Mesenchymal stem cell (in vitro differentiated cells and primary cell): ENCODE measurements at regions not wholly inside any gene's neighbourhood (a gene's known extent, or its start where the extent isn't known, plus 50 kb on each side); places are given as distances from the start of the nearest gene placed in this dataset.
A peak's percentile ranks its signal among the peaks of the same experiment; 100 is the strongest.

ENCODE experiments used
- DNase-seq: peaks from one replicate; pipeline ENCODE4 v3.0.0-alpha.2; 2013
- H2AFZ ChIP-seq: one replicate; pipeline ENCODE4 v1.6.1; 2013; ENCODE audit warnings: low read depth, mild to moderate bottlenecking, control low read depth, inconsistent platforms, low read length, moderate library complexity
- H2AK5ac ChIP-seq: 2 replicates; pipeline ENCODE4 v1.6.1; 2013; ENCODE audit warnings: low read length, moderate library complexity, mild to moderate bottlenecking, inconsistent platforms; ENCODE audit not compliant: severe bottlenecking
- H2BK120ac ChIP-seq: one replicate; pipeline ENCODE4 v1.6.1; 2013; ENCODE audit warnings: low read depth, mild to moderate bottlenecking, inconsistent platforms, low read length, moderate library complexity
- H2BK12ac ChIP-seq, 2 experiments: one replicate each; pipeline ENCODE4 v1.6.1; 2013; ENCODE audit warnings: inconsistent platforms in 2 of 2, low read length in 2 of 2, mild to moderate bottlenecking in 2 of 2, moderate library complexity in 2 of 2, control low read depth in 1 of 2
- H2BK15ac ChIP-seq: one replicate; pipeline ENCODE4 v1.6.1; 2013; ENCODE audit warnings: mild to moderate bottlenecking, low read depth, inconsistent platforms; ENCODE audit not compliant: poor library complexity, severe bottlenecking
- H2BK5ac ChIP-seq: 2 replicates; pipeline ENCODE4 v1.6.1; 2013; ENCODE audit warnings: low read depth, mild to moderate bottlenecking, low read length, control low read depth, inconsistent platforms; ENCODE audit not compliant: poor library complexity, severe bottlenecking
- H3K14ac ChIP-seq, 2 experiments: one replicate each; pipeline ENCODE4 v1.6.1; 2013; ENCODE audit warnings: inconsistent platforms in 2 of 2, low read length in 2 of 2, control low read depth in 1 of 2, mild to moderate bottlenecking in 1 of 2, moderate library complexity in 1 of 2
- H3K18ac ChIP-seq, 2 experiments: one replicate each; pipeline ENCODE4 v1.6.1; 2013; ENCODE audit warnings: inconsistent platforms in 2 of 2, low read length in 2 of 2, control low read depth in 1 of 2, low read depth in 1 of 2, mild to moderate bottlenecking in 1 of 2
- H3K23ac ChIP-seq, 2 experiments: one replicate each; pipeline ENCODE4 v1.6.1; 2013; ENCODE audit warnings: inconsistent platforms in 2 of 2, low read length in 2 of 2, mild to moderate bottlenecking in 2 of 2, moderate library complexity in 2 of 2, control low read depth in 1 of 2
- H3K27ac ChIP-seq: 2 replicates; pipeline ENCODE4 v1.5.1; 2013; ENCODE audit warnings: mild to moderate bottlenecking, moderate library complexity, low read length, control low read depth, inconsistent platforms; ENCODE audit not compliant: poor library complexity, severe bottlenecking
- H3K27me3 ChIP-seq, 2 experiments: 2 replicates each; pipeline versions ENCODE4 v1.6.1 to v1.7.0; 2013; ENCODE audit warnings: low read length in 2 of 2, mild to moderate bottlenecking in 2 of 2, moderate library complexity in 2 of 2, control low read depth in 1 of 2, inconsistent platforms in 1 of 2; ENCODE audit not compliant: control insufficient read depth in 1 of 2, insufficient read depth in 1 of 2
- H3K36me3 ChIP-seq, 2 experiments: 2 replicates each; pipeline versions ENCODE4 v1.6.1 to v1.7.0; 2013; ENCODE audit warnings: low read length in 2 of 2, control low read depth in 1 of 2, inconsistent platforms in 1 of 2, low read depth in 1 of 2, mild to moderate bottlenecking in 1 of 2; ENCODE audit not compliant: insufficient read depth in 2 of 2, control insufficient read depth in 1 of 2
- H3K4ac ChIP-seq, 2 experiments: one replicate each; pipeline ENCODE4 v1.6.1; 2013; ENCODE audit warnings: inconsistent platforms in 2 of 2, low read length in 2 of 2, mild to moderate bottlenecking in 2 of 2, moderate library complexity in 2 of 2, control low read depth in 1 of 2, low read depth in 1 of 2
- H3K4me1 ChIP-seq: 2 replicates; pipeline ENCODE4 v1.6.1; 2013; ENCODE audit warnings: low read depth, low read length, control low read depth; ENCODE audit not compliant: control insufficient read depth, insufficient read depth
- H3K4me2 ChIP-seq: 2 replicates; pipeline ENCODE4 v1.6.1; 2013; ENCODE audit warnings: low read length, mild to moderate bottlenecking, inconsistent platforms; ENCODE audit not compliant: poor library complexity, severe bottlenecking
- H3K4me3 ChIP-seq, 2 experiments: 2 replicates each; pipeline versions ENCODE4 v1.5.1 to v1.7.0; 2013; ENCODE audit warnings: low read length in 2 of 2, mild to moderate bottlenecking in 2 of 2, control low read depth in 1 of 2, low read depth in 1 of 2; ENCODE audit not compliant: insufficient read depth in 1 of 2
- H3K79me1 ChIP-seq: replicated peaks from 2 replicates; pipeline ENCODE4 v1.6.1; 2013; ENCODE audit warnings: mild to moderate bottlenecking, control low read depth, low read length, inconsistent platforms; ENCODE audit not compliant: poor library complexity, severe bottlenecking
- H3K9ac ChIP-seq: 2 replicates; pipeline ENCODE4 v1.7.0; 2013; ENCODE audit warnings: mild to moderate bottlenecking, low read length, moderate library complexity
- H3K9me3 ChIP-seq: 2 replicates; pipeline ENCODE4 v1.7.0; 2013; ENCODE audit warnings: mild to moderate bottlenecking, low read length; ENCODE audit not compliant: control insufficient read depth
- H4K8ac ChIP-seq: one replicate; pipeline ENCODE4 v1.6.1; 2013; ENCODE audit warnings: inconsistent platforms, mild to moderate bottlenecking, low read length, moderate library complexity
- H4K91ac ChIP-seq: one replicate; pipeline ENCODE4 v1.6.1; 2013; ENCODE audit warnings: mild to moderate bottlenecking, low read length, inconsistent platforms
- WGBS: methylation state at CpG from one replicate; pipeline ENCODE4 v1.1.7; 2013; ENCODE audit warnings: mixed read lengths; 5-methylcytosine and 5-hydroxymethylcytosine counted together

GRCh38 chr4:97493815-97494518, 649.3 kb downstream of the STPG2 start:
- H2AK5ac ChIP-seq = no peak overlapping the region
- no peak overlapping the region for H2AFZ ChIP-seq
- H3K79me1 ChIP-seq = no peaks in the 10 kb centered on the region
- no peak overlapping the region for H4K8ac ChIP-seq
- H2BK120ac ChIP-seq = no peak overlapping the region
- no peak overlapping the region for H3K4me2 ChIP-seq
- H3K14ac ChIP-seq = no peak overlapping the region
- no peak overlapping the region for H3K27ac ChIP-seq
- no peaks in the 10 kb centered on the region for H3K4me1 ChIP-seq
- H3K27me3 ChIP-seq = no peaks in the 10 kb centered on the region
- H3K9ac ChIP-seq = no peak overlapping the region
- H2BK5ac ChIP-seq = no peak overlapping the region
- H2BK15ac ChIP-seq = no peak overlapping the region
- H3K4me3 ChIP-seq = no peak overlapping the region
- no CpG with 5 or more reads among the region's 1 CpG for WGBS
- H3K36me3 ChIP-seq = no peaks in the 10 kb centered on the region
- no peak overlapping the region for H3K18ac ChIP-seq
- H3K23ac ChIP-seq = no peak overlapping the region
- H3K4ac ChIP-seq = no peak overlapping the region
- H2BK12ac ChIP-seq = no peak overlapping the region
- H3K9me3 ChIP-seq = no peaks in the 10 kb centered on the region
- H4K91ac ChIP-seq = no peak overlapping the region
- no peak for DNase-seq

GRCh38 chr4:97496298-97496873, 646.9 kb downstream of the STPG2 start:
- no peak overlapping the region for H3K27ac ChIP-seq
- no peak overlapping the region for H2BK15ac ChIP-seq
- no peak overlapping the region for H4K8ac ChIP-seq
- H3K14ac ChIP-seq = no peak overlapping the region
- no peak overlapping the region for H3K4me3 ChIP-seq
- H3K4me1 ChIP-seq = no peaks in the 10 kb centered on the region
- H3K4ac ChIP-seq = no peak overlapping the region
- H3K4me2 ChIP-seq = no peak overlapping the region
- WGBS = 94% methylated on average over 2 of the region's 3 CpGs
- H3K23ac ChIP-seq = no peak overlapping the region
- H4K91ac ChIP-seq = no peak overlapping the region
- H3K18ac ChIP-seq = no peak overlapping the region
- no peak overlapping the region for H2BK120ac ChIP-seq
- DNase-seq = no peak
- H2BK5ac ChIP-seq = no peak overlapping the region
- no peaks in the 10 kb centered on the region for H3K27me3 ChIP-seq
- no peak overlapping the region for H3K9ac ChIP-seq
- H2AFZ ChIP-seq = no peak overlapping the region
- no peaks in the 10 kb centered on the region for H3K9me3 ChIP-seq
- H2AK5ac ChIP-seq = no peak overlapping the region
- no peaks in the 10 kb centered on the region for H3K79me1 ChIP-seq
- H3K36me3 ChIP-seq = no peaks in the 10 kb centered on the region
- H2BK12ac ChIP-seq = no peak overlapping the region

GRCh38 chr4:97498875-97499274, 644.4 kb downstream of the STPG2 start:
- Histone ChIP-seq H3K79me1 (no peaks in the 10 kb centered on the region), H2BK5ac (no peak overlapping the region), H2AK5ac (no peak overlapping the region), H2BK15ac (no peak overlapping the region), H3K4ac (no peak overlapping the region), H3K4me1 (no peaks in the 10 kb centered on the region), H2AFZ (no peak overlapping the region), H2BK12ac (no peak overlapping the region), H3K27ac (no peak overlapping the region), H4K8ac (no peak overlapping the region), H4K91ac (no peak overlapping the region), H3K18ac (no peak overlapping the region), H3K23ac (no peak overlapping the region), H3K27me3 (no peaks in the 10 kb centered on the region), H3K36me3 (no peaks in the 10 kb centered on the region), H3K14ac (no peak overlapping the region), H3K9me3 (no peaks in the 10 kb centered on the region), H2BK120ac (no peak overlapping the region), H3K4me2 (no peak overlapping the region), H3K9ac (no peak overlapping the region), H3K4me3 (no peak overlapping the region)
- WGBS = no CpG with 5 or more reads among the region's 3 CpGs
- DNase-seq = peak; percentile 74

GRCh38 chr4:97500423-97500822, 642.9 kb downstream of the STPG2 start:
- no peak overlapping the region for H2BK5ac ChIP-seq
- no peak overlapping the region for H3K4ac ChIP-seq
- no peak overlapping the region for H2AK5ac ChIP-seq
- H3K27me3 ChIP-seq = no peaks in the 10 kb centered on the region
- H2BK15ac ChIP-seq = no peak overlapping the region
- no peak overlapping the region for H3K4me2 ChIP-seq
- DNase-seq = no peak
- H3K4me3 ChIP-seq = no peak overlapping the region
- H3K9me3 ChIP-seq = no peaks in the 10 kb centered on the region
- H3K23ac ChIP-seq = no peak overlapping the region
- H2BK12ac ChIP-seq = no peak overlapping the region
- H3K36me3 ChIP-seq = no peaks in the 10 kb centered on the region
- no peaks in the 10 kb centered on the region for H3K79me1 ChIP-seq
- no peak overlapping the region for H3K14ac ChIP-seq
- H3K18ac ChIP-seq = no peak overlapping the region
- H4K8ac ChIP-seq = no peak overlapping the region
- 80% methylated on average over 2 of the region's 2 CpGs for WGBS
- no peaks in the 10 kb centered on the region for H3K4me1 ChIP-seq
- H4K91ac ChIP-seq = no peak overlapping the region
- H3K27ac ChIP-seq = no peak overlapping the region
- H3K9ac ChIP-seq = no peak overlapping the region
- no peak overlapping the region for H2BK120ac ChIP-seq
- no peak overlapping the region for H2AFZ ChIP-seq
